Activated naive CD8-positive, alpha-beta T cell treated with anti-CD3 and anti-CD28 coated beads, Interleukin-2, amount 50 U/mL, for 16 hours (primary cell): ENCODE measurements at regions not wholly inside any gene's neighbourhood (a gene's known extent, or its start where the extent isn't known, plus 50 kb on each side); places are given as distances from the start of the nearest gene placed in this dataset.
"Not testable (repeated sequence)": the region's sequence is repeated elsewhere in the genome, so short reads cannot be mapped to it uniquely, and the experiment has no call there.

Experiments used
- DNase-seq: peaks from one replicate; pipeline ENCODE4 v3.0.0-alpha.2; 2020; ENCODE audit warnings: low read depth, low spot score

- not testable (repeated sequence) for DNase-seq
Observed at GRCh38 chr16:88242312-88243295, 140.2 kb upstream of the ZNF469 start.

- DNase-seq, result not testable (repeated sequence)
Observed at GRCh38 chr16:88243921-88244320, 138.8 kb upstream of the ZNF469 start.

GRCh38 chr16:88245241-88246081, 137.3 kb upstream of the ZNF469 start:
- DNase-seq, result not testable (repeated sequence)

- DNase-seq, result not testable (repeated sequence)
Observed at GRCh38 chr16:88246955-88247582, 135.7 kb upstream of the ZNF469 start.

- not testable (repeated sequence) for DNase-seq
Observed at GRCh38 chr16:88247583-88247966, 135.2 kb upstream of the ZNF469 start.

GRCh38 chr16:88248761-88249160, 134.0 kb upstream of the ZNF469 start:
- not testable (repeated sequence) for DNase-seq

- not testable (repeated sequence) for DNase-seq
Observed at GRCh38 chr16:88250381-88250780, 132.4 kb upstream of the ZNF469 start.

- DNase-seq, result not testable (repeated sequence)
Observed at GRCh38 chr16:88252057-88252794, 130.5 kb upstream of the ZNF469 start.

GRCh38 chr16:88258141-88258540, 124.6 kb upstream of the ZNF469 start:
- DNase-seq, result not testable (repeated sequence)

GRCh38 chr16:88258764-88259525, 123.8 kb upstream of the ZNF469 start:
- DNase-seq, result not testable (repeated sequence)

- not testable (repeated sequence) for DNase-seq
Observed at GRCh38 chr16:88259538-88259937, 123.2 kb upstream of the ZNF469 start.

GRCh38 chr16:88260146-88260545, 122.6 kb upstream of the ZNF469 start:
- not testable (repeated sequence) for DNase-seq

- not testable (repeated sequence) for DNase-seq
Observed at GRCh38 chr16:88260881-88261665, 121.7 kb upstream of the ZNF469 start.

GRCh38 chr16:88261814-88262605, 120.7 kb upstream of the ZNF469 start:
- not testable (repeated sequence) for DNase-seq

- DNase-seq, result not testable (repeated sequence)
Observed at GRCh38 chr16:88262858-88263563, 119.7 kb upstream of the ZNF469 start.

- not testable (repeated sequence) for DNase-seq
Observed at GRCh38 chr16:88263681-88264287, 119.0 kb upstream of the ZNF469 start.

- peak; percentile 6 for DNase-seq
Observed at GRCh38 chr16:88264641-88265285, 118.0 kb upstream of the ZNF469 start.
